ENCODE measurements at regions not wholly inside any gene's neighbourhood (a gene's known extent, or its start where the extent isn't known, plus 50 kb on each side); places are given as distances from the start of the nearest gene placed in this dataset.

DNA sequence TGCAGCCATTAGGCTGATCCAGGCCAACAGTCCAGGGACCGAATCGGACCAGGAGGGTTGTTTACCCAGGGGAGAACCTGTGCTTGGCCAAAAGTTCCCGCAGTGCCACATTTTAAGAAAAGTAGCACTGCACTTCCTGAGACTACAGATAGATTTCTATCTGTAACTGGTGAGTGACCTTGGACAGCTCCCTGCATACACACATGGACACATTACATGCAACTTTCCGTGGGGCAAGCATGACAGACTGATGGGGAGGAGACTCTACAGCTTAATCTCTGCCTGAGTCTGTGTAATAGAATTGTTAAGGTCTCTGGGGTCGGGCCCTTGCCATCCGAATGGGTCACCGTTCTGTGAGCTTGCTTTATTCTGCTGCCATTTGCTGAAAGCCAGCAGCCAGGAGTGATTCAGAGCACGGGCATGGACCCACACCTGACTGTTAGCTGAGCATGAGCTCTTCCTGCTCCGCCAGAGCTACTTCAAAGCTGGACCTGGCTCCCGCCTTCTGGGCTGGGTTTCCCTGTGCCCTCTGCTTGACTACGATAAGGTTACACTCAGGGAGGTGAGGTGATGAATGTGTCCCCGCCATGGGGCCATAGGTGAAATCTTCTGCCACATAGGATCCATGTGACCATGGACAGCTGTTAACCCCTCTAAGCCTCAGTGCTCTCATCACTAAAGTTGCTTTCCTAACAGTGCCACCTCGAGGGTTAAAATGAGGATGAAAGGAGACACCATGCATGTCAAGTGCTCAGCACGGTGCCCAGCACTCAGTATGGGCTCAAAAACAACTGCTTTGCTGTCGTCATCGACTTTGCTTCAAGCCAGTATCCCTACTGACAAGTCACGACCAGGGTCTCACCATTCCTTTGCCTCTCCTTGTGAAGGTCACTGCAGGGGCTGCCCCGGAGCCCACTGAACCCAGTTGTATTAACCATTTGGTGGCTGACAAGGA lies 200.0 kb downstream of the MELK start:
- TF ChIP-seq, protein P1, sequence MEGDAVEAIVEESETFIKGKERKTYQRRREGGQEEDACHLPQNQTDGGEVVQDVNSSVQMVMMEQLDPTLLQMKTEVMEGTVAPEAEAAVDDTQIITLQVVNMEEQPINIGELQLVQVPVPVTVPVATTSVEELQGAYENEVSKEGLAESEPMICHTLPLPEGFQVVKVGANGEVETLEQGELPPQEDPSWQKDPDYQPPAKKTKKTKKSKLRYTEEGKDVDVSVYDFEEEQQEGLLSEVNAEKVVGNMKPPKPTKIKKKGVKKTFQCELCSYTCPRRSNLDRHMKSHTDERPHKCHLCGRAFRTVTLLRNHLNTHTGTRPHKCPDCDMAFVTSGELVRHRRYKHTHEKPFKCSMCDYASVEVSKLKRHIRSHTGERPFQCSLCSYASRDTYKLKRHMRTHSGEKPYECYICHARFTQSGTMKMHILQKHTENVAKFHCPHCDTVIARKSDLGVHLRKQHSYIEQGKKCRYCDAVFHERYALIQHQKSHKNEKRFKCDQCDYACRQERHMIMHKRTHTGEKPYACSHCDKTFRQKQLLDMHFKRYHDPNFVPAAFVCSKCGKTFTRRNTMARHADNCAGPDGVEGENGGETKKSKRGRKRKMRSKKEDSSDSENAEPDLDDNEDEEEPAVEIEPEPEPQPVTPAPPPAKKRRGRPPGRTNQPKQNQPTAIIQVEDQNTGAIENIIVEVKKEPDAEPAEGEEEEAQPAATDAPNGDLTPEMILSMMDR (IDR thresholded peaks at IDR 0.05; ENCODE audit: insufficient read depth, low read length, poor library complexity, severe bottlenecking), result no peak
- DNase-seq (ENCODE audit: low read depth), result no peak
- no peak overlapping the region for H3K4me3 ChIP-seq (ENCODE audit: low read depth, low read length)
- H3K36me3 ChIP-seq (ENCODE audit: control insufficient read depth, insufficient read depth, low read length), result no peaks in the 10 kb centered on the region
- H3K27me3 ChIP-seq (ENCODE audit: control insufficient read depth, insufficient read depth, low read length), result peaks cover 18% of the 10 kb centered on the region

DNA sequence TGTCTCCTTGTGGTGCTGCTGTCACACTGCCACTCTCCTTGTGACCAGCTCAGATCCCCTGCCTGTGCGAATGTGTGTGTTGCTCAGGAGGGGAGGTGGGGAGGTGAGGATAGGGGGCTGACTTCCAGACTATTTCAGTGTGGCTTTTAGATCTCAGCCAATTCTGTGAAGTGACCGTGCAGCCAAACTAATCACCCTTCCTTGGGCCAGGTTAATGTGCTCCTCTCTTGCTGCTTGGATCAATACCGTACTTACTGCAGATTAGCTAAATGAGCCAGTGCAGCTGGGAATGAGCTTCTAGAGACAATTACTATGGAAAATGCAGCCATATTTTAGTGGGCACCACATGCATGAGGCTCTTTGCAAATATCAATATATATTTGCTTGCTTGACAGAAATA lies 206.0 kb downstream of the MELK start:
- Histone ChIP-seq H3K27me3 (ENCODE audit: control insufficient read depth, insufficient read depth, low read length) (peaks cover 15% of the 10 kb centered on the region), H3K4me3 (ENCODE audit: low read depth, low read length) (no peak overlapping the region)
- TF ChIP-seq, protein P1 (IDR thresholded peaks at IDR 0.05; ENCODE audit: insufficient read depth, low read length, poor library complexity, severe bottlenecking), result no peak

DNA sequence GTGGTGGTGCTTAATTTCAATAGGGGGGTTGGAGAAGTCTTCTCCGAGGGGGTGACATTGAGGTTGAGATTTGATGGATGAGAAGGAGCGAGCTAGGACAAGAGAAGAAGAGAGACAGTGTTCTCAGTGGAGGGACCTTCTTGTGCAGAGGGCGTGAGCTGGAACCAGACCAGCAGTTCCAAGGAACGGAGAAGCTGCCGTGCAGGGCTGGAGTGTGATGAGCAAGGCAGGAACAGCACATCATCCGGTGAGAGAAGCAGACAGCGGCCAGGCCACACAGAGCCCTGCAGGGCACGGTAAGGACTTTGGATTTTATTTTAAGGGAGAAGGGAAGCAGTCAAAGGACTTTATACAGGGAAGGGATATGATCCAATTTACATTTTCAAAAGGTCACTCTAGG lies 206.9 kb downstream of the MELK start:
- TF ChIP-seq, protein P1 (IDR thresholded peaks at IDR 0.05; ENCODE audit: insufficient read depth, low read length, poor library complexity, severe bottlenecking), result no peak
- Histone ChIP-seq H3K27me3 (ENCODE audit: control insufficient read depth, insufficient read depth, low read length) (peaks cover 15% of the 10 kb centered on the region), H3K36me3 (ENCODE audit: control insufficient read depth, insufficient read depth, low read length) (no peaks in the 10 kb centered on the region), H3K4me3 (ENCODE audit: low read depth, low read length) (no peak overlapping the region)
- DNase-seq (ENCODE audit: low read depth), result no peak

More for the DNA sequence above, 206.0 kb downstream of the MELK start:
- DNase-seq (ENCODE audit: low read depth), result no peak
- H3K36me3 ChIP-seq (ENCODE audit: control insufficient read depth, insufficient read depth, low read length), result no peaks in the 10 kb centered on the region

DNA sequence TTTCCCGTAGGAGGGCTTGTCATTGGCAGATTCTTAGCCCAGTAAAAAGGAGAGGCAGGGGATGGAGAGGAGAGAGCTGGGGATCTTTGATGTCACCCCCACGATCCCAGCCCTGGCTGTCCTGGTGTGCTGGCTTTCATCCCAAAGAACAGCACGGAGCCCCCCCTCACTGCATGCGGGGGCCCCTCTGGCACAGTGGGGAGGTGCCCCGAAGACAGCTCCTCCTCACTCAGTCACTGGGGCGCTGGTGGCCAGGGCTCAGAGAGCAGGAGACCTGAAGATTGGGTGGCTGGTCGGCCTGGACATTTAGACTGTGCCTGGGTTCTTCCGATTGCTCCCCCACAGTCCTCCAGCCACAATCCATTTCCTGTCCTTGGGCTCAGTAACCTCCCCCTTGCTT lies 207.5 kb downstream of the MELK start:
- TF ChIP-seq, protein P1 (IDR thresholded peaks at IDR 0.05; ENCODE audit: insufficient read depth, low read length, poor library complexity, severe bottlenecking), result no peak
- peaks cover 15% of the 10 kb centered on the region for H3K27me3 ChIP-seq (ENCODE audit: control insufficient read depth, insufficient read depth, low read length)
- no peak overlapping the region for H3K4me3 ChIP-seq (ENCODE audit: low read depth, low read length)
- DNase-seq (ENCODE audit: low read depth), result no peak
- H3K36me3 ChIP-seq (ENCODE audit: control insufficient read depth, insufficient read depth, low read length), result no peaks in the 10 kb centered on the region

DNA sequence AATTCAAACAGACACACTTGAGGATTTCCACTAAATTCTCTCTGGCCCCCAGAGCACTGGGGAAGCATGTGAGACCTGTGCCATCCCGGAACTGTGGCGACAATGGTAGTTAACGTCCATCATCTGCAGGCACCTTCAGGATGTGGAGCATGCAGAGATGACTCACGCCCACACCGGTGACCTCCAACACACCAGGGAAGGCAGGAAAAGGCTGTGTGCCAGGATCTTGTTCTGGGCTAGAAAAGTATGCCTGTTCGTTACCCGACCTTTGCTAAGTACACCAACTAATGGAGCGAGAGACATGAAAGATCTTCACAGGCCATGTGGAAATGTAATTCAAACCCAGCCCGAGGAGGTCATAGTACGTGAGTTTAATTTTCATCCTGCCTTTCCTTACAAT lies 208.8 kb downstream of the MELK start:
- H3K36me3 ChIP-seq (ENCODE audit: control insufficient read depth, insufficient read depth, low read length), result no peaks in the 10 kb centered on the region
- peak; percentile 9 for DNase-seq (ENCODE audit: low read depth)
- H3K27me3 ChIP-seq (ENCODE audit: control insufficient read depth, insufficient read depth, low read length), result peaks cover 15% of the 10 kb centered on the region
- H3K4me3 ChIP-seq (ENCODE audit: low read depth, low read length), result no peak overlapping the region
- TF ChIP-seq, protein P1 (IDR thresholded peaks at IDR 0.05; ENCODE audit: insufficient read depth, low read length, poor library complexity, severe bottlenecking), result no peak

All from kidney epithelial cell (primary cell).